ENCODE measurements at regions not wholly inside any gene's neighbourhood (a gene's known extent, or its start where the extent isn't known, plus 50 kb on each side); places are given as distances from the start of the nearest gene placed in this dataset.

- DNase-seq (ENCODE audit: low spot score): no peak
- Histone ChIP-seq H3K27me3 (no peaks in the 10 kb centered on the region), H3K4me2 (no peak overlapping the region), H3K4me3 (no peak overlapping the region), H3K79me2 (no peaks in the 10 kb centered on the region), H3K9me3 (ENCODE audit: low read depth) (no peaks in the 10 kb centered on the region), H4K20me1 (ENCODE audit: insufficient read depth, poor library complexity, severe bottlenecking) (no peaks in the 10 kb centered on the region), H3K9me2 (replicated peaks; ENCODE audit: insufficient read depth) (no peaks in the 10 kb centered on the region), H2AFZ (no peak overlapping the region), H3K4me1 (ENCODE audit: insufficient read depth) (no peaks in the 10 kb centered on the region), H3K36me3 (replicated peaks; ENCODE audit: insufficient read depth, low read depth) (no peaks in the 10 kb centered on the region), H3K27ac (no peak overlapping the region)
- TF ChIP-seq EZH2 (IDR thresholded peaks at IDR 0.05; ENCODE audit: borderline replicate concordance) (no peak), EZH2phosphoT487 (IDR thresholded peaks at IDR 0.05; ENCODE audit: low read depth, severe bottlenecking, unreplicated experiment) (no peak), CTCF (IDR thresholded peaks at IDR 0.05; ENCODE audit: poor library complexity) (no peak)
- WGBS (ENCODE audit: low lambda C conversion rate, missing lambda C conversion rate): 87% methylated on average over 1 of the region's 1 CpG
Measured at GRCh38 chr12:85679296-85679695, 156.9 kb downstream of the RASSF9 start.

GRCh38 chr12:85680881-85681280, 155.3 kb downstream of the RASSF9 start:
- Histone ChIP-seq H3K4me2 (no peak overlapping the region), H3K27me3 (no peaks in the 10 kb centered on the region), H3K79me2 (no peaks in the 10 kb centered on the region), H3K4me3 (no peak overlapping the region), H3K9me2 (replicated peaks; ENCODE audit: insufficient read depth) (no peaks in the 10 kb centered on the region), H3K27ac (no peak overlapping the region), H2AFZ (no peak overlapping the region), H4K20me1 (ENCODE audit: insufficient read depth, poor library complexity, severe bottlenecking) (no peaks in the 10 kb centered on the region), H3K9me3 (ENCODE audit: low read depth) (no peaks in the 10 kb centered on the region), H3K36me3 (replicated peaks; ENCODE audit: insufficient read depth, low read depth) (no peaks in the 10 kb centered on the region), H3K4me1 (ENCODE audit: insufficient read depth) (no peaks in the 10 kb centered on the region)
- no peak for DNase-seq (ENCODE audit: low spot score)
- TF ChIP-seq EZH2phosphoT487 (IDR thresholded peaks at IDR 0.05; ENCODE audit: low read depth, severe bottlenecking, unreplicated experiment): no peak
- TF ChIP-seq CTCF (IDR thresholded peaks at IDR 0.05; ENCODE audit: poor library complexity): no peak
- TF ChIP-seq EZH2 (IDR thresholded peaks at IDR 0.05; ENCODE audit: borderline replicate concordance): no peak
- WGBS (ENCODE audit: low lambda C conversion rate, missing lambda C conversion rate): 95% methylated on average over 1 of the region's 1 CpG

- Histone ChIP-seq H3K36me3 (replicated peaks; ENCODE audit: insufficient read depth, low read depth) (no peaks in the 10 kb centered on the region), H3K9me3 (ENCODE audit: low read depth) (no peaks in the 10 kb centered on the region), H3K4me2 (no peak overlapping the region), H4K20me1 (ENCODE audit: insufficient read depth, poor library complexity, severe bottlenecking) (no peaks in the 10 kb centered on the region), H3K79me2 (no peaks in the 10 kb centered on the region), H3K4me3 (no peak overlapping the region), H3K4me1 (ENCODE audit: insufficient read depth) (no peaks in the 10 kb centered on the region), H3K9me2 (replicated peaks; ENCODE audit: insufficient read depth) (no peaks in the 10 kb centered on the region), H3K27ac (no peak overlapping the region), H2AFZ (no peak overlapping the region), H3K27me3 (no peaks in the 10 kb centered on the region)
- DNase-seq (ENCODE audit: low spot score): no peak
- TF ChIP-seq EZH2 (IDR thresholded peaks at IDR 0.05; ENCODE audit: borderline replicate concordance): no peak
- TF ChIP-seq CTCF (IDR thresholded peaks at IDR 0.05; ENCODE audit: poor library complexity): no peak
- TF ChIP-seq EZH2phosphoT487 (IDR thresholded peaks at IDR 0.05; ENCODE audit: low read depth, severe bottlenecking, unreplicated experiment): no peak
Measured at GRCh38 chr12:85681333-85681732, 154.9 kb downstream of the RASSF9 start.

DNA sequence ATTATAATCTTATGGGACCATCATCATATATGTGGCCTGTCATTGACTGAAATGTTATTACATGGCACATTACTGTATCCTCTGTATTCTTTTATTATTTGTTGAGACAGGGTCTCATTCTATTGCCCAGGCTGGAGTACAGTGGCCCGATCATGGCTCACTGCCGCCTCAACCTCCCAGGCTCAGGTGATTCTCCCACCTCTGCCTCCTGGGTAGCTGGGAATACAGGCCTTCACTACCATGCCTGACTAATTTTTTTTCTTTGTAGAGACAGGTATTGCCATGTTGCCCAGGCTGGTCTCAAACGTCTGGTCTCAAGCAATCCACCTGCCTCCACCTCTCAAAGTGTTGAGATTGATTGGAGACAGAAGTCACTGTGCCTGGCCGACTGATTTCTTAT, 153.2 kb downstream of the RASSF9 start:
- Histone ChIP-seq H3K9me3 (ENCODE audit: low read depth) (no peaks in the 10 kb centered on the region), H3K4me2 (no peak overlapping the region), H3K9me2 (replicated peaks; ENCODE audit: insufficient read depth) (no peaks in the 10 kb centered on the region), H3K27ac (no peak overlapping the region), H2AFZ (no peak overlapping the region), H3K36me3 (replicated peaks; ENCODE audit: insufficient read depth, low read depth) (no peaks in the 10 kb centered on the region), H3K4me3 (no peak overlapping the region), H3K79me2 (no peaks in the 10 kb centered on the region), H3K27me3 (no peaks in the 10 kb centered on the region), H3K4me1 (ENCODE audit: insufficient read depth) (no peaks in the 10 kb centered on the region), H4K20me1 (ENCODE audit: insufficient read depth, poor library complexity, severe bottlenecking) (no peaks in the 10 kb centered on the region)
- DNase-seq (ENCODE audit: low spot score): no peak
- WGBS (ENCODE audit: low lambda C conversion rate, missing lambda C conversion rate): 63% methylated on average over 4 of the region's 4 CpGs
- TF ChIP-seq EZH2phosphoT487 (IDR thresholded peaks at IDR 0.05; ENCODE audit: low read depth, severe bottlenecking, unreplicated experiment): no peak
